Activated CD8-positive, alpha-beta memory T cell treated with anti-CD3 and anti-CD28 coated beads, Interleukin-2, amount 50 U/mL, for 4 hours (primary cell): ENCODE measurements at regions not wholly inside any gene's neighbourhood (a gene's known extent, or its start where the extent isn't known, plus 50 kb on each side); places are given as distances from the start of the nearest gene placed in this dataset.
"Not testable (repeated sequence)": the region's sequence is repeated elsewhere in the genome, so short reads cannot be mapped to it uniquely, and the experiment has no call there.

Experiments used
- DNase-seq: peaks from one replicate; pipeline ENCODE4 v3.0.0-alpha.2; 2020

DNA sequence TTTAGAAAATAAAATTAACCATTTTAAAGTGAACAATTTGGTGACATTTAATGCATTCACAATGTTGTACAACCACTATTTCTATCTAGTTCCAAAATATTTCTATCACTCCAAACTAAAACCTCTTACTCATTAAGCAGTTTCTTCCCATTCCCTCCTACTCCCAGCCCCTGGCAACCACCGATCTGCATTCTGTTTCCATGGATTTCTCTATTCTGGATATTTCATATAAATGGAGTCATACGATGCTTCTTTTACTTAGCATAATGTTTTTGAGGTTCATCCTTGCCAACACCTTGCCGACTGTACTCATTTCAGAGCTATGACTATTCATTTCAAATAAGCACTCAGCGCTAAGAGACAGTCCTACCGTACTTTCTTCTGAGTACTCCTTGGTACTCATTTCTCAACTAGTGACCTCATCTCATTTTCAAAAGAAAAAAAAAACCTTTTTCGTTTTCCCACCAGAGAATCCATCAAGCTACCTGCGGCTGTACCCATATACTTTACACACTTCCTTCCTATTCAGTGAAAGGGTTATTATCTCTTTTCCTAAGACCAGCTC, 259.2 kb downstream of the UTRN start:
- DNase-seq: no peak

DNA sequence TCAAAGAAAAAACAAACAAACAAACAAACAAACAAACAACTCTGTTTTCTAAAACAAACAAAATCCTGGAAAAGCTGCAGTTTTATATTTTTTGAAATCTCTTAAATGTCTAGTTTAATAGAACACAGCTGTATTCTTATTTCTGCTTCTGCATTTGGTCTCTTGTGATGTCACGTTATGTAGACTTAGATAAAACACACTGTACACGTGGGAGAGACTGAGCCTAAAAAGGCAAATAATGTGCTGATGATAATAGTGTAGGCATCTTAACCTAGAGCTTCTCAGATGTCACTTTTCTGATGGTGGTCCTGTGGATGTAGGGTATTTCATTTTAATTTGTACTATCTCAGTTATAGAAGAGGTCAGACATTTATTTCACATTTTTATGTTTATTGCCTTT, 261.7 kb downstream of the UTRN start:
- no peak for DNase-seq

DNA sequence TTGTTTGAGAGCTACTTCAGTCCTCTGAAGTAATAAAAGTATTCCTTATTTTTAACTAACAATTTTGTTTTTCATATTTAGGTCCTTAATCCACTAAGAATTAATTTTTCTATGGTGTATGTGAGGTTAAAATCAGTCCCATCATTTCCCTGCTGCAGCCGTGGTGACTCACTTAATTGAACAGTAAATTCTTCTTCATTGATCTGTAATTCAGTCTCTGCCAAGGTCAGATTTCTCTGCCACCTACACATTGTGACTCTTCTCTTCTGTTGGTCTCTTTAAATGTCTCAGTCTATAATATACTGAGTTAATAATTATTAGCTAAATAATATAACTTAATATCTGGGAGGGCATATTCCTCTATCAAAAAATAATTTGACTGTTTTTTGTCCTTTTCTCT, 262.3 kb downstream of the UTRN start:
- DNase-seq: no peak

DNA sequence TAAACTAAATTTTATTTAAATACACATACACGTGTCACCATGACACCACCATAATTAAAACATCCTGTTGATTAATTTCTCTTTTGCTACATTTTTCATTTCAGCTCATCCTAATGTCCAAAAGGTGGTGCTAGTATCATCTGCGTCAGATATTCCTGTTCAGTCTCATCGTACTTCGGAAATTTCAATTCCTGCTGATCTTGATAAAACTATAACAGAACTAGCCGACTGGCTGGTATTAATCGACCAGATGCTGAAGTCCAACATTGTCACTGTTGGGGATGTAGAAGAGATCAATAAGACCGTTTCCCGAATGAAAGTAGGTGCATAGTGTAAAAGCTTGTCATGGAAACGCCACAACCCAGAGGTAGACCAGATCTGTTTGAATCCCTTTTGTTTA, 263.4 kb downstream of the UTRN start:
- DNase-seq: no peak

DNA sequence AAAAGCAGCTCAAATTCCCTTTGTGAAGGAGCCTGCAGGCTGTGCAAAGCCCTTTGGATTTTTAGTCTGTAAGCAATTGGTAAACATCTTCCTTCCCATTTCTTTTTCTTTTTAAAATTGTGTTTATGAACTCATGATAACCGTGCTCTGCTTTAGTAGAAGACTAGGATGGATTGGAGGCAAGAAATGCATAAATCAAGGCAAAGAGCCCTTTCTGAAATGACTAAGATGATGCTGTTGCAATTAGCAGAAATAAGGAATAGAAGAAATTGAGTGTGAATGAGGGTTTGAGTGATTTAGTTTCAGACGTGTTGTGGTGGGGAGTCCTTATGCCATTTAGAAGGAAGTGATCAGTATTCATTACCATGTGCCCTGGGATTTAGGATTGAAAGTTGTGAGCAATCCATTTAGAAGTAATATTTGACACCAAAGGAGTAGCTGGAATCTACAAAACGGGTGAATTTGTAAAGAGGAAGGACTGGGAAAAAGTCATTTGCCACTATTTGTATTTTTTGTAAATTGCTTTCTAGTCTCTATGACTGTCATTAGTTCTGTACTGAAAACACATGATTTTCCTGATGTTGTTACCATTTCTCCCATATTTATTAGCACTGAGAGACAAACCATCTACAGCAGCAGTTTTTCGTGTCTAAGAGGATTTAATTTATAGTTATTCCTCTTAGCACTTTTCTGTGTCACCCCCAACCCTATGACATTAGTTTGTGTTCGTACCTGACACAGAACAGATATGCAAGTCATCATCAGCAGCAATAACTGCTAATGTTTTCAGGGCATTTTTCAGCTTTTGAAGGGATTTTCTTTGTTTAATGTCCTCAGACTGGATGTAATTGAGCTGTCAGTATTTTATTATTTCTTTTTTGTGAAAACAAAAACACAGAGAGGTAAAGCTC, 265.0 kb downstream of the UTRN start:
- DNase-seq: no peak

DNA sequence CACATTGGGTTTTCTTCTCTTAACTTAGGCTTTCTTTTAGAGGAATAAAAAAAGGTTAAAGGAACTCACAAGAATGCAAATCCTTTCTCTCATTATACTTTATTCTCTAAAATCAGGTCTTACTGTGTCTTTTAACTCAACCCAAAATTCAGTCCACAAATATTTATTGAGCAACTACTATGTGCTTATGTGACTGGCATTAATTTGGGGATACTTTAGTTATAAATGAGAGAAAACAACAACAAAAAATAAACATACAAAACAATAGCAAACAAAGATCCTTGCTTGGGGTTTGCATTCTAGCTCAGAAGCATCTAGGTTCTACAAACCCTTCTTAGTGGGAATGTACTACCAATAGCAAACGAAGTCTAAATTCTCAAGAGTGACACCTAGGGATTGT, 266.2 kb downstream of the UTRN start:
- DNase-seq: no peak

DNA sequence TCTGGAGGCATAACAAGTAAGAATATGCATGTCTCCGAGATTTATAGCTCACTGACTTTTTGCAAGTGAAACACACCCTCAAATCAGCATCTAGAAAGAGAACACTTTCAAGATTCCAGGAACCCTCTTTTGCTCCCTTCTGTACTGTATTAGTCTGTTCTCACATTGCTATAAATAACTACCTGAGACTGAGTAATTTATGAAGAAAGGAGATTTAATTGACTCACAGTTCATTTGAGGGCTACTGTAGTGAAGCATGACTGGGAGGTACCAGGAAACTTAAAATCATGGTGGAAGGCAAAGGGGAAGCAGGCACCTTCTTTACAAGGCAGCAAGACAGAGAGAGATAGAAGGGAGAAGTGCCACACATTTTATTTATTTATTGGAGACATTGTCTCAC, 269.9 kb downstream of the UTRN start:
- no peak for DNase-seq

DNA sequence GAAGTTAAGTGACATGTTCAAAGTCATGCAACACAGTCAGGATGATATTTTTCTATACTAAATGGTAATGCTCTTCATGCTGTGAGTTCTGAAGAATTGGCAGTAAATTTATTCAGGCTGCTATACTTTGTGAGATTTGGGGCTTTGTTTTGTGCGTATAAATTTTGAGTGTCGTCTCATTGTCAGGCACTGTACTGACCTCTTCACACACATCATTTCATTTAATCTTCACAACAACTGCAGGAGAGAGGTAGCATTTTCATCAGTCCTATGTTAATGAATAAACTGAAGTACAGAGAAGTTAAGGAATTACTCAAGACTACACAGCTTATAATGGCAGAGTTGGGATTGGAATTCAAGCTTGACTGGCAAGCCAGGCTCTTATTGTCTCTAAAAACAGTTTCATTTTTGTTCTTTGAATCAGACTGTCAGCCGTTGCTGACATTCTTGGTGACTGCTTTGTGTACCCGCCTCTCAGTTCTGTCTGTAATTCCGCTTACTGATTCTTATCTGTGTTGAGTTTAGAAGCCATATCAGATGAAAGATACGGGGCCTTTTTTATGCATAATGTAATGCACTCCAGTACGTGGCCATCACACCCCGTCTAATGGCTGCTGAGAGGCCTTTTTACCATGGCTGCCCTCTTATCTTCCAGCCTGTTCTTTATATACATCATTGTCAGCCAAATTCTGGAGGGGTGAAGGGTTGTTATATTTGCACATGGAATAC, 274.9 kb downstream of the UTRN start:
- no peak for DNase-seq

DNA sequence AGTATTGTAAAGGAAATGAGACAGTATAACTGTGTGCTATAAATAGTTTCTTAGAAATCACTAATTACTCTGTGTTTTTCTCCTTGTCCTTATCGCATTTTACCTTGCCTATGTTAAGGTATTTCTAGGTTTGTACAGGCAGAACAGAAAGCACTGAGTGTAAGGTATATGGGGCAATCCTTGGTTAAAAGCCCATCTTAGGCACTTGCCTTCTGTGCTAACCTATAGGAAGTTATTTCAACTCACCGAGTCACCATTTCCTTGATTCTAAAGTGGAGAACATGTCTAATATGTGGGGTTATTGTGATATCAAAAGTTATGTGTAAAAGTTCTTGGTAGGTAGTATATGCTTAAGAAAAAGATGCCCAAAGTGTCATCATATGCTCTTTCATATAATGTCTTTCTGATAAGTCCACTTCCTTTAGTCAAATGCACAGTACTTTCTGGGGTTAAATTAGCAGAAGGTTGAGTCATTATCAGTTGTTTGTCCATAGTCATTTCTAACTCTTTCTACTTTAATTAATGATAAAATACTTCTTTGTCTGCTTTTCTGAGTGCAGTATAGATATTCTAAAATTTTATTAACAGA, 276.4 kb downstream of the UTRN start:
- no peak for DNase-seq

DNA sequence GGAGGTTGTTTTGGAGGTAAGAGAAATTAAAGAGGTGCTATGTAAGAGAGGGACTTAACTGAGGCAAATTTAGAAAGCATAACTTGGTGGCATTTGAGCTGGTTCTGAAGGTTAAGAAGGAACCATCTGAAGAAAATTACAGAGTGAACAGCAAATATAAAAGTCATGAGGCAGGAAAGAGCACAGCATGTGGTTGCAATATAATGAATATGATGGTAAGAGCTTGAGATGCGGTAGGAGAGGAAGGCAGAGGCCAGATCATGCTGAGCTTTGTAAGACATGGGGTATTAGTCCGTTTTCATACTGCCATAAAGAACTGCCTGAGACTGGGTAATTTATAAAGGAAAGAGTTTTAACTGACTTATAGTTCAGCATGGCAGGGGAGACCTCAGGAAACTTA, 279.1 kb downstream of the UTRN start:
- DNase-seq: no peak

DNA sequence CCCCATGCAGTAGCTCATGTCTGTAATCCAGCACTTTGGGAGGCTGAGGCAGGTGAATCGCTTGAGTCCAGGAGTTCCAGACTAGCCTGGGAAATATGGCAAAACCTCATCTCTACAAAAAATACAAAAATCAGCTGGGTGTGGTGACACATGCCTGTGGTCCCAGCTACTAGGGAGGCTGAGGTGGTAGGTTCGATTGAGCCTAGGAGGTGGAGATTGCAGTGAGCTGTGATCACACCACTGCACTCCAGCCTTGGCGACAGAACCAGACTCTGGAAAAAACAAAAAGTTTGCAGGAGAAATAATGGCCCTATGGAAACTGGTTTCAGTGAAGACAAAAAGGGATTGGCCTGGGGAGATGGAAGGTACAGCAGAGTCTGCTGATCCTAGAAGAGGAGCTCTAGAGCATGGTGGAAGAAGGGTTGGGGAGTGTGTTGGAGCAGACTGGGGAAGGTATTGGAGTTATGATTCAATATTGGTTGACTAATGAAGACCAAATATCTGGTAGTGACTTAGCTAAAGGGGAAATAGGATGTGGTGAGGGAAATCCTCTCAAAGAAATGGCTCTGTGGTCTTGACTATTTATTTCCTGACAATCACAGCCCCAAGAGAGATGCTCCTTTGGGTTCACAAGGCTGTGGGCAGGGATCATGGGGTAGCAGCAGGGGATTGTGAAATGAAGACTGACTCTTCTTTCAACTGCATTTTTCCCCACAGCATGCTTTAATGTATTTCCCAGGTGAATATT, 281.9 kb downstream of the UTRN start:
- no peak for DNase-seq

DNA sequence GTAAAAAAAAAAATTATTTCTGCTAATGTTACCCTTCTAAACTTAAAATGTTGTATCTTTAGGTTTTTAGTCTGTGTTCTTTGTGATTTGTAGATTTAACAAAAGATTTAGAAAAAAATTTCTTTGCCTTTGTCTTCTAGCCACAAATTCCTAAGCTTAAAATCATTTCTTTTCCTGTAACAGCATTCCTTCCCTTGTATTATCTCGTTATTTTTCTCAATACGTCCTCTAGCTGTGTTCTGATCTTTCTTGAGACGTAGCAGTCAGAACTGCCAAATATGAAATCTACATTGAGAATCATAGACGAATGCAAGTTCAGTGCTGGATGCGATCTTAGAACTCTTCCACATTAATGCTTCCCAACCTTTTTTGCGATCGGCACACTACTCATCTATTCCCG, 283.1 kb downstream of the UTRN start:
- no peak for DNase-seq

DNA sequence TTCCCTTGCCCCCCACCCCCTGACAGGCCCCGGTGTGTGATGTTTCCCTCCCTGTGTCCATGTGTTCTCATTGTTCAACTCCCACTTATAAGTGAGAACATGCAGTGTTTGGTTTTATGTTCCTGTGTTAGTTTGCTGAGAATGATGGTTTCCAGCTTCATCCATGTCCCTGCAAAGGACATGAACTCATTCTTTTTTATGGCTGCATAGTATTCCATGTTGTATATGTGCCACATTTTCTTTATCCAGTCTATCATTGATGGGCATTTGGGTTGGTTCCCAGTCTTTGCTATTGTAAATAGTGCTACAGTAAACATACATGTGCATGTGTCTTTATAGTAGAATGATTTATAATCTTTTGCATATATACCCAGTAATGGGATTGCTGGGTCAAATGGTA, 287.4 kb downstream of the UTRN start:
- not testable (repeated sequence) for DNase-seq

DNA sequence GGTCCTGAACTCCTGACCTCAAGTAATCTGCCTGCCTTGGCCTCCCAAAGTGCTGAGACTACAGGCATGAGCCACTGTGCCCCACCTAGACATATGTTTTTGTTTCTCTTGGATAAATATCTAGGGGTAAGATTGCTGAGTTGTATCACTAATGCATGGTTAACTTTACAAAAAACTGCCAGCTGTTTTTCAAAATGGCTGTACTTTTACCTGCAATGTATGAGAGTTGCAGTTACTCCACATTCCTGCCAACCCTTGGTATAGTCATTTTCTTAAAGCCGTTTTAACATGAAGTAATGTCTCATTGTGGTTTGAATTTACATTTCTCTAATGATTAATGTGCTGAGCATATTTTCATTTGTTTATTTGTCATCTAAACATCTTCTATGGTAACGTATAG, 289.7 kb downstream of the UTRN start:
- no peak for DNase-seq

DNA sequence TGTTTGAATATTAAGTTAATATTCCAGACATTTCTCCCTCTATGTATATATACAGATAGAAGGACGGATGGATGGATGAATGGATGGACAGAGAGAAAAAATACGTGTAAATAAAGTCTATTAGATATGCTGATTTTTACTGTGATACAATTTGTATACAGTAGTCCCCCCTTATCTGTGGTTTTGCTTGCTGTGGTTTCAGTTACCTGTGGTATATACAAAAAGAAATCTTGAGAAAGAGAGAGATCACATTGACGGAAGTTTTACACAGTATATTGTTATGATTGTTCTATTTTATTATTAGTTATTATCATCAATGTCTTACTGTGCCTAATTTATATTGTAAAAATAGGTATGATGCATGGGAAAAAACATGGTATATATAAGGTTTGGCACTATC, 290.2 kb downstream of the UTRN start:
- DNase-seq: no peak

DNA sequence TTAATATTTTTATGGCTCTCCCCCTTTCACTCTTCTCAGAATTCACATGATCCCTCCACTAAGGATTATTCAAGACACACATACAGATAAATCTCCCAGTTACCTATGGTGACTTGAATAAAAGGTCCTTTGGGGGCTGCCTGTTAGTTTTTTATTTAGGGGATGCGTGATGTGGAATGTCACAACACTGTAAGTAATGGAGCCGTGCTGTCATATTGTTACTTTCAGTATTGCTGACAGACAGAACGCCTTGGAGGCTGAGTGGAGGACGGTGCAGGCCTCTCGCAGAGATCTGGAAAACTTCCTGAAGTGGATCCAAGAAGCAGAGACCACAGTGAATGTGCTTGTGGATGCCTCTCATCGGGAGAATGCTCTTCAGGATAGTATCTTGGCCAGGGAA, 291.7 kb downstream of the UTRN start:
- DNase-seq: no peak

DNA sequence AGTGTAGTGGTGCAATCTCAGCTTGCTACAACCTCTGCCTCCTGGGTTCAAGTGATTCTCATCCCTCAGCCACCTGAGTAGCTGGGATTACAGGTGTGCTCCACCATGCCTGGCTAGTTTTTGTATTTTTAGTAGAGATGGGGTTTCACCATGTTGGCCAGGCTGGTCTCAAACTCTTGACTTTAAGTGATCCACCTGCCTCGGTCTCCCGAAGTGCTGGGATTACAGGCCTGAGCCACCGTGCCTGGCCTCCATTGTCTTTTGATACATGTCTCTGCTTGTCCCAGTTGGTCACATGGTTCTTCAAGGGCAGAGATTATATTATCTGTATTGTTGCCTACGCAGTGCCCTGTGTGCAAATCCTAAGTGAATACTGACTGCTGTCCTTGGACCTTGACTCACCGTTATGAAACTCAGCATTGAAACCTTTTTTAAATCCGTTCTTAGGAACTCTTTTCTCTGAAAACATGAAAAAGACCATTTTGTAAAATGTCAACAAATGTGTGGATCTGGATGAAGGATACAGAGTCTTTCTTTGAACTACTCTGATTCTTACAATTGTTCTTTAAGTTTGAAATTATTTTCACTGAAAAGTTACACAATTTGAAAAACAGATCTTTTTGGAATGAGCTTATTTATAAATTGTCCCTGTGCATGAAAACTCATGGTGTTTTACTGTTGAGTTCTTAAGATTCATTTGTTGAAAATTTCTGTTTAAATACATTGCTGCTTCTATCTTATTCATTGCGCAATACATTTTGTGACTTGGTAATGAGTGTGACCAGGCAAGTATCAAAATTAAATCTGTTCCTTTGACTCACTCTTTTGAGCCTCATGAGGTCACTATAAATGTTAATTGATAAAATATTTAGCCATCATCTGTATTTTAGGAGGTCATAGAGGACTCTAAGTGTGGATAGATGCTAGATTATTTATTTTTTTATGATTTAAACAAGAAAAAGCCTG, 293.5 kb downstream of the UTRN start:
- no peak for DNase-seq

DNA sequence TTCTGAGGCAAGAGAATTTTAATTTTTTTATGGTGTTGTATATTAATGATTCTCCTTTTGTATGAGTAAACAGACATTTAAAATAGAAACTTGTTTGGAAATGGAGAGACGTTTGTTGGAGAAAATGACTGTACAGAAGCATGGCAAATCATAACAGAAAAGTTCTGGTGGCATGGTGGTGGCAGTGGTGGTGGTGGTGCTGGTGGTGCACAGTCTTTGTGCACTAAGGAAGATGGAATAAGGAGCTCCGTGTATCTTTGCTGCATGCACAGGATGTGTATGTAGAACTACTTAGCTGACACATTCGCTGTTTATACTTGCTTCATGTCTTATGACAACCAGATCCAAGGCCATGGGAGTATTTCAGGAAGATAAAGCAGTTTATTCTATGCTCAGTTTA, 294.9 kb downstream of the UTRN start:
- DNase-seq: no peak

DNA sequence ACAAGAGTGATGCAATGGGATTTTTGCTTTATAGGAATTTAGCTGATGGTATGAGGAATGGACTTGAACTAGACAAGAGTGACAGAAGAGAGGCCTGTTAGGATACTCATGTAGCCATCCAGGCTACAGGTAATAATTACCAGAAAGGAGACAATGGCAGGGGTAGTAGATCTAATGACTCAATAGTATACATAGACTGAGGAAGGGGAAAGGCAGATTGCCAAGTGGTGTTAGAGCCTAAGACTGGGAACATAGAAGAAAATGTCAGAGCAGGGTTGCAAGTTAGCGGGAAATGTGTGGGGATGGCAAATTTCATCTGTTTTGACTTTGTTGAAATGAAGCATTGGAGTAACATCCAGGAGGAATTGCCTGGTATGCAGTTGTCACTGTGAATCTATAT, 295.6 kb downstream of the UTRN start:
- DNase-seq: no peak

DNA sequence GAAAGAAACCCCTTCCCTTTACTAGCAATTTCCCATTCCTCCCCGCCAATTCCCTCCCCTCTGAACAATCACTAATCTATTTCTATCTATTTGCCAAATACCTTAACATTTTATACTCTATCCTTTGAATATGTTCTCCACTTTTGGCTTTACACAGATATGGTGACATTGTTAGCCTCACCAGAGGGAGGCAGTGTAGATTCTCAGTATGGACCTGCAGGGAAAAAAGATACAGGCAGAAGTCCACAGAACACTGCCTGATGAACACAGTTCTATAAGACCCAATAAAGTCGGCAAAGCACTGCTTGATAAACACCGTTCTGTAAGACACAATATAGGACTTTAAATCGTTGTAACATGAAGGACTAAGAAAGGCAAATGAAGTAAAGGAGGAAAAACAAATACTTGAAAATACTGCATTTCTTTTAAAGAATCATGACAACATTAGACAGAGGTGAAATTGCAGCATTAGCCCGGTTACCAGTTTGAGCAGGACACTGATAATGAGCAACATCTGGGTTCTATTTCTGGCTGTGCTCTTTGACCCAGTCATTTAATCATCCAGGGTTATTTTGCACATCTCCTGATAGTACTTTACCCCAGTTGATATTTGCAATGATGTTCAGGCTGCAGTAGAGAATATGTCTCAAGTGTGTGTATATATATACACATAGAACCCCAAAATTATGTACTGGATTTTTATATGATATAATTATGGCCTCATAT, 296.8 kb downstream of the UTRN start:
- DNase-seq: no peak
